HCT116 (cell line): ENCODE measurements at regions not wholly inside any gene's neighbourhood (a gene's known extent, or its start where the extent isn't known, plus 50 kb on each side); places are given as distances from the start of the nearest gene placed in this dataset.
"Not testable (repeated sequence)": the region's sequence is repeated elsewhere in the genome, so short reads cannot be mapped to it uniquely, and the experiment has no call there.

Experiments used
- CBX3 ChIP-seq: IDR thresholded peaks from 2 replicates; pipeline ENCODE4 v1.6.1; 2012; ENCODE audit warnings: low read depth
- CTCF ChIP-seq, 3 experiments: fragments of 200-600 bp in 1 of 3; sonication (generic) in 1 of 3; IDR thresholded peaks in 2 of 3; conservative IDR thresholded peaks in 1 of 3; 2 replicates each; pipeline ENCODE4 v1.5.1; 2012 to 2017; ENCODE audit warnings: low read depth in 2 of 3, low read length in 2 of 3, antibody characterized with exemption in 1 of 3, borderline replicate concordance in 1 of 3, control low read depth in 1 of 3, mild to moderate bottlenecking in 1 of 3, mixed read lengths in 1 of 3, mixed run types in 1 of 3, moderate library complexity in 1 of 3; ENCODE audit not compliant: insufficient read depth in 1 of 3
- EGR1 ChIP-seq: IDR thresholded peaks from 2 replicates; pipeline ENCODE4 v1.6.1; 2012; ENCODE audit warnings: low read depth
- ELF1 ChIP-seq: IDR thresholded peaks from 2 replicates; pipeline ENCODE4 v1.6.1; 2012; ENCODE audit warnings: low read depth, borderline replicate concordance
- EZH2 ChIP-seq: fragments of 200-600 bp; sonication (generic); IDR thresholded peaks from 2 replicates; pipeline ENCODE4 v1.6.1; 2017; ENCODE audit warnings: antibody characterized with exemption, mixed run types
- EZH2phosphoT487 ChIP-seq: fragments of 200-600 bp; IDR thresholded peaks from 2 replicates; pipeline ENCODE4 v1.6.1; 2018; ENCODE audit warnings: antibody characterized with exemption, borderline replicate concordance
- FOSL1 ChIP-seq: IDR thresholded peaks from 2 replicates; pipeline ENCODE4 v1.6.1; 2012; ENCODE audit warnings: low read depth
- MAX ChIP-seq: IDR thresholded peaks from 2 replicates; pipeline ENCODE4 v1.6.1; 2012
- POLR2A ChIP-seq: IDR thresholded peaks from 2 replicates; pipeline ENCODE4 v1.7.0; 2011; ENCODE audit warnings: borderline replicate concordance; ENCODE audit not compliant: insufficient read depth, insufficient read length; ENCODE audit errors: extremely low read depth
- POLR2AphosphoS5 ChIP-seq: IDR thresholded peaks from 2 replicates; pipeline ENCODE4 v1.6.1; 2011; ENCODE audit warnings: mild to moderate bottlenecking, low read depth, low read length, moderate library complexity
- RAD21 ChIP-seq: IDR thresholded peaks from 2 replicates; pipeline ENCODE4 v1.6.1; 2012; ENCODE audit warnings: low read depth, mild to moderate bottlenecking
- YY1 ChIP-seq: IDR thresholded peaks from 2 replicates; pipeline ENCODE4 v1.6.1; 2011; ENCODE audit warnings: low read length, low read depth, moderate library complexity, mild to moderate bottlenecking; ENCODE audit not compliant: insufficient replicate concordance; ENCODE audit errors: extremely low read depth
- ZBTB33 ChIP-seq: IDR thresholded peaks from 2 replicates; pipeline ENCODE4 v1.6.1; 2011; ENCODE audit warnings: mild to moderate bottlenecking, low read length, moderate library complexity; ENCODE audit not compliant: insufficient replicate concordance; ENCODE audit errors: extremely low read depth

- TF ChIP-seq CTCF (IDR thresholded peaks at IDR 0.05 in 2 of 3, conservative IDR thresholded peaks at IDR 0.05 in 1 of 3; ENCODE audit: borderline replicate concordance in 1 of 3, insufficient read depth in 1 of 3, low read depth in 2 of 3, low read length in 2 of 3); EZH2; EGR1; RAD21; ZBTB33; FOSL1; POLR2AphosphoS5; EZH2phosphoT487; ELF1; POLR2A; YY1; CBX3; MAX: not testable (repeated sequence)
These were observed 158.4 kb downstream of the ANKRD36B start for GRCh38 chr2:97431169-97431725.
